ENCODE measurements at regions not wholly inside any gene's neighbourhood (a gene's known extent, or its start where the extent isn't known, plus 50 kb on each side); places are given as distances from the start of the nearest gene placed in this dataset.

DNA sequence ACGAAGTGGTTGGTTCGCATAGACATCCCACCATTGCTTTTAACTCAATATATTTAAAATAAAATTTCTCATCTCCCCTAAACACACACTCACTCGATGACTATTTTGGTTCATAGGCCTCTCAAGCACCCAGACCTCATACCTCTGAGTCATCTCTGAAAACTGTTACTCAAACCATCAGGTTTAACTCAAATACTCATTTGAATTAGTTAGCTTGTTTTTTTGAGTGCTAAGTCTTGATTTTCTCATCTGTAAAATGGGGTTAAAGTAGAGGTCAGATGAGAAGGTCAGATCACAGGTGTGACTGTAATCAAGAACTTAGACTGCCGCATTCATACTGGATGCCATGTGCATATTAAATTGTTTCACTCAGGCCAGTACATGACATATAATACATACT lies 243.9 kb upstream of the TENT5A start:
- no peak for DNase-seq (ENCODE audit: low spot score)

DNA sequence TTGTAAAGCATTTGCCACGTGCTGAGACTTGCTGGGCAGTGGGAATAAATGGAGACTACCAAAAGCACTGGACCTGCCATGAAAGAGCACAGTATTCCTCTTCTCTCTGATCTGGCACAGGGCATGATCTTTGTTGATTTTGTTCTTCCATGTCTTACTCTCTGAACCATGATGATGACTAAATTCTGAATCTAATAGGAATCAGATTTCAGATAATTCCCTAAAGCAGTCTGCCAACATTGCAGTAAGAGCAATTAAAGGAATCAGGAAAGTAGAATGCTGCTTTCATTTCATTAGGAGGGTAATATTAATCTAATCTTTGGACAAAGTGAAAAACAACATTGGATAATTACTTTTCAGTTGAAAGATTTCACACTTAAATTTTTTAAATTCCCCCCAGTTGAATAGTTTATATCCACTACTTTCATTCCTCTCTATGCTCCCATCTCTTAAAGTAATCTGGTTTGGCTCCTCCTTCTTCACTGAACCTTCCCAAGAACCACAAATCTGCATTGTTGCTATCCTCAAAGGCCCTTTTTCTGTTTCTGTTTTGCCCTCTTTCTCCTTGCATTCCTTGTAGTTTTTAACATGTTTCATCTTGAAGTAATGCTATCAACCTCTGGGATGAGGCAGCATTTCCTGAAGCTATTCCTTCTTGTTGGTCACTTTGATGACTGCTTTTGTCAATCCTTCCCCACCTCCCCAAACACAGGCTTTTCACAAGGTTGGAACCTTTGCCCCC lies 243.2 kb upstream of the TENT5A start:
- TF ChIP-seq, protein P1, sequence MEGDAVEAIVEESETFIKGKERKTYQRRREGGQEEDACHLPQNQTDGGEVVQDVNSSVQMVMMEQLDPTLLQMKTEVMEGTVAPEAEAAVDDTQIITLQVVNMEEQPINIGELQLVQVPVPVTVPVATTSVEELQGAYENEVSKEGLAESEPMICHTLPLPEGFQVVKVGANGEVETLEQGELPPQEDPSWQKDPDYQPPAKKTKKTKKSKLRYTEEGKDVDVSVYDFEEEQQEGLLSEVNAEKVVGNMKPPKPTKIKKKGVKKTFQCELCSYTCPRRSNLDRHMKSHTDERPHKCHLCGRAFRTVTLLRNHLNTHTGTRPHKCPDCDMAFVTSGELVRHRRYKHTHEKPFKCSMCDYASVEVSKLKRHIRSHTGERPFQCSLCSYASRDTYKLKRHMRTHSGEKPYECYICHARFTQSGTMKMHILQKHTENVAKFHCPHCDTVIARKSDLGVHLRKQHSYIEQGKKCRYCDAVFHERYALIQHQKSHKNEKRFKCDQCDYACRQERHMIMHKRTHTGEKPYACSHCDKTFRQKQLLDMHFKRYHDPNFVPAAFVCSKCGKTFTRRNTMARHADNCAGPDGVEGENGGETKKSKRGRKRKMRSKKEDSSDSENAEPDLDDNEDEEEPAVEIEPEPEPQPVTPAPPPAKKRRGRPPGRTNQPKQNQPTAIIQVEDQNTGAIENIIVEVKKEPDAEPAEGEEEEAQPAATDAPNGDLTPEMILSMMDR (IDR thresholded peaks at IDR 0.05; ENCODE audit: borderline replicate concordance, control extremely low read depth, extremely low read depth, insufficient read depth, missing control alignments), result no peak
- in situ Hi-C loops (cut with MboI; ENCODE audit: low sequenced_read_pairs, unreplicated experiment), result no loop called here
- no peak for DNase-seq (ENCODE audit: low spot score)

More for the DNA sequence above, 243.9 kb upstream of the TENT5A start:
- in situ Hi-C loops (cut with MboI; ENCODE audit: low sequenced_read_pairs, unreplicated experiment), result no loop called here
- TF ChIP-seq, protein P1 (IDR thresholded peaks at IDR 0.05; ENCODE audit: borderline replicate concordance, control extremely low read depth, extremely low read depth, insufficient read depth, missing control alignments), result no peak

- no peak for DNase-seq (ENCODE audit: low spot score)
- in situ Hi-C loops (cut with MboI; ENCODE audit: low sequenced_read_pairs, unreplicated experiment), result no loop called here
- TF ChIP-seq, protein P1 (IDR thresholded peaks at IDR 0.05; ENCODE audit: borderline replicate concordance, control extremely low read depth, extremely low read depth, insufficient read depth, missing control alignments), result no peak
Measured at GRCh38 chr6:81988871-81989270, 236.4 kb upstream of the TENT5A start.

DNA sequence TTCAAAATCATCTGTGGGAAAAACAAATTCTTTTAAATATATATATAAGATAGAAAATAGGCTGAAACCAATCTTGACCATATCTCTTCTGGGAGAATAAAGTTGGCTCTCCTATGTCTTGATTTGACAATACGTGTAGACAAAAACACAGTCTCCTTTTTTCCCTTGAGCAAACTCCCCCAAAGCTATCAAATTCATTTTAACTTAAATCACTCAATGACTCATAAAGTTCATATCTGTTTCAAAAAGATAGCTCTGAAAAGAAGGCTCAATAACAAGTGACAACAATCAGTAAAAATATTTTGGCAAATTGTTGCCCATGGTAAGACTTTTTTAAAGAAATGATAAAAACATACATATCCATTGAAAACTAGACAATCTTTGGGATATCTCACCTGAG lies 236.0 kb upstream of the TENT5A start:
- no peak for DNase-seq (ENCODE audit: low spot score)
- in situ Hi-C loops (cut with MboI; ENCODE audit: low sequenced_read_pairs, unreplicated experiment), result no loop called here
- TF ChIP-seq, protein P1 (IDR thresholded peaks at IDR 0.05; ENCODE audit: borderline replicate concordance, control extremely low read depth, extremely low read depth, insufficient read depth, missing control alignments), result no peak

DNA sequence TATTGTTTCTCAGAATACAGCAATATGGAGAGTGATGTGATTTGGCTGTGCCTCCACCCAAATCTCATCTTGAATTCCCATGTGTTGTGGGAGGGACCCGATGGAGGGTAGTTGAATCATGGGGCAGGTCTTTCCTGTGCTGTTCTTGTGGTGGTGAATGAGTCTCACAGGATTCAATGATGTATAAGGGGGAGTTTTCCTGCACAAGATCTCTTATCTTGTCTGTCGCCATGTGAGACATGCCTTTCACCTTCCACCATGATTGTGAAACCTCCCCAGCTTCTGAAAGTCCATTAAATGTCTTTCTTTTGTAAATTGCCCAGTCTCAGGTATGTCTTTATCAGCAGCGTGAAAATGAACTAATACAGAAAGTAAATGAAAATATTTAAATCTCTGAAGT lies 234.8 kb upstream of the TENT5A start:
- TF ChIP-seq, protein P1 (IDR thresholded peaks at IDR 0.05; ENCODE audit: borderline replicate concordance, control extremely low read depth, extremely low read depth, insufficient read depth, missing control alignments), result no peak
- in situ Hi-C loops (cut with MboI; ENCODE audit: low sequenced_read_pairs, unreplicated experiment), result no loop called here
- DNase-seq (ENCODE audit: low spot score), result no peak

DNA sequence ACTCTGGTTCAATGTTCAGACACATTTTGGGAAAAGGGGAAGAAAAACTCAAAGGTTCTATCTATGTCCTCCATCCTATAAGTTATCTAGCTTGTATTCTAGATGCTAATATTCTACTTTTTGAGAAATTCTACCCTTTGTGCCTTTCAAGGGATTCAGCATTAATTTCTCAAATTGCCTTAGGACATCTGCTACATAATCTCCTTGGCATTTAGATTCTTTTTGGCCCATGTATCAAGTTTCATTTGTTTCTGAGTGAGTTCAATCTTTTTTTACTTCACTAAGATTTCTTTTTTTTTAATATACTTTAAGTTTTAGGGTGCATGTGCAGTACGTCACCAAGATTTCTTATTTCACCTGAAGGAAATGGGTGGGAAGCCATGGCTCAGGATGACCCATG lies 232.7 kb upstream of the TENT5A start:
- DNase-seq (ENCODE audit: low spot score), result no peak
- TF ChIP-seq, protein P1 (IDR thresholded peaks at IDR 0.05; ENCODE audit: borderline replicate concordance, control extremely low read depth, extremely low read depth, insufficient read depth, missing control alignments), result no peak
- in situ Hi-C loops (cut with MboI; ENCODE audit: low sequenced_read_pairs, unreplicated experiment), result no loop called here

All from GM13976 (cell line).